ENCODE measurements at regions not wholly inside any gene's neighbourhood (a gene's known extent, or its start where the extent isn't known, plus 50 kb on each side); places are given as distances from the start of the nearest gene placed in this dataset.
"Not testable (repeated sequence)": the region's sequence is repeated elsewhere in the genome, so short reads cannot be mapped to it uniquely, and the experiment has no call there.

DNA sequence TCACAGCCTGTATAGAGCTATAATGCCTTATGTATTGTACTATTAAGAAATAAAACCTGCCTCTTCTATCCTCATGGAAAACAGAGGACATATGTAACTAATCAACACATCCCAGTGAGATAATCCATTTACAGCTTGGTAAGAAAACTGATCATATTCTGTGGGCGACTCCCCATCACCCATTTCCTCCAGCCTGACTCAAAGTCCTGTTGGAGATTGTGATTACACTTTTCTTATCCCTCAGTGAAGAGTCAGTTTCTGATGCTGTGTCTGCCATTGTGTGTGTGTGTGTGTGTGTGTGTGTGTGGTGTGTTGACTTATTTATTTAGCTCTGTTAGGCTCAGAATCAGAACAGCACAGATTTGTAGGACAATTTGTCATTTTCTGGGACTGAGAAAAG lies 212.8 kb downstream of the FGF9 start:
- DNase-seq = no peak

DNA sequence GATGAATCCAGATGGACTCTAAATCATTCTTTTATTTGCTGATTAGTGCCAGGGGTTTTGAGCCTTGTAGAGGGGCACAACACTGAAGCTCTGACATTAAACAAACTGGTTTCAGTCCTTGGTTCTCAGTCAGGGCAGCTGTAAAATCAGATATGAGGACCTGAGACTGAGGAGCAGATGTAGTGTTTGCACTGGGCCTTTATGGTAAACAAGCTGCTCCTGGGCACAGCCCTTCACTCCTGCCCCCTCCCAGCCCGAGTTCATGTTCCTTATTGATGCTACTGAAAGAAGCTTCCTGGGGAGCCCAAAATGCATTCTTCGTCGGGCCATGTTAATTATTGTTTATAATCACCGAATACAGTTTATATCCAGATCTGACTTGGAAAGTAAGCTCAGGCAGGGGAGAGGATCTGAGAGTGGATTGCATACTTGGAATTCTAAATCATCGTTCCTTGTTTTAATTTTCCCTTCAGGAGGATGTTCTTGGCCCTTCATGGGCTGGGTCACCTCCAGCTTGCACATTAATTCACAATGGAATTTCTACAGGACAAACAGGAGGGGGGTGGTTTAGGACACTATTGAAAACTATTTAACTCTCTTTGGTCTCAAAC lies 213.5 kb downstream of the FGF9 start:
- no peak for DNase-seq

- DNase-seq = no peak
Measured at GRCh38 chr13:21884965-21885567, 214.2 kb downstream of the FGF9 start.

DNA sequence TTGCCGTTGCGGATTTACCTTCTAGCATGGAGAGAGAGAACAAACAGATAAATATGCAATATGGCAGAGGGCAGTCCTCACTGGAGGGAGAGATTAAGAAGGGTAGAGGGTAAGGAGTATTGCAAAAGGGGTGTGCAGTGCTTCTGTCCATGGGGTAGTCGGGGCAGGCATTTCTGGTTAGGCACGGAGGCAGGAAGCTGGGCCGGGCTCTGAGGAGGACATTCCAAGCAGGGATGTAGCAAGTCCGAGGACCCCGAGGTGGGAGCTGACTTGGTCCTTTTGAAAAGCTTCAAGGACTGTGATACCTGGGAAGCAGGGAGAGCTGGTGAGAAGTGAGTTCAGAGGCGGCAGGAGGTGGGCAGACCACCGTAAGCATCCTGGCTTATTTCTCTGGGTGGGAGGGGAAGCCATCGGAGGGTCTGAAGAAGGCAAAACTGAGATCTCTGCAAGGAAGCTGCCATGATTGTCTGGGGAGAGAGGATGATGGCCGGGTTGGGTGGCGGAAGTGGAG lies 214.9 kb downstream of the FGF9 start:
- no peak for DNase-seq

DNA sequence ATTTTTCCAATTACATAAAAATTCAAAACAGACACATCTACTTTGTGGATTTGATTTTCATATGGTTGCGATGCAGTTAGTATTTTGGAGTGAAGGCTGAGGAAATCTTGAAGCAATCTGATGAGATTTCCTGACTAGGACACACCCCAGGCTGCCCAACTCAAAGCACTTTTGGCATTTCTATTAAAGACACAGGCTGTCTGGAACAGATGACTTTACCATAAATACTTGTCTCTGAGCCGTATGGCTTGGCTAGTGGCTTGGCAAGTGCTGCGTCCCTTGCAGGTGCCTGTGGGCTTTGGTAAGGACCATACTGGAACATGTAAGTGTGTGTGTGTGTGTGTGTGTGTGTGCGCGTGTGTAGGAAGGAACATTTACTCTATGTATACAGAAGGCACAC lies 218.8 kb downstream of the FGF9 start:
- no peak for DNase-seq

DNA sequence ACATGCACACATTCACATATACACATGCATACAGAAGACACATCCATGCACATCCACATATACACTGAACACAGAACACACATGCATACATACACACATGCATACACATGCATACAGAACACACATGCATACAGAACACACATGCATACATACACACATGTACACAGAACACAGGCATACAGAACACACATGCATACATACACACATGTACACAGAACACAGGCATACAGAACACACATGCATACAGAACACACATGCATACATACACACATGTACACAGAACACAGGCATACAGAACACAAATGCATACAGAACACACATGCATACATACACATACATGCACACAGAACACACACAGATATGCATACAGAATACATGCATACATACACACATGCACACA lies 219.3 kb downstream of the FGF9 start:
- not testable (repeated sequence) for DNase-seq

GRCh38 chr13:21894091-21894490 lies 223.2 kb downstream of the FGF9 start:
- DNase-seq = no peak

DNA sequence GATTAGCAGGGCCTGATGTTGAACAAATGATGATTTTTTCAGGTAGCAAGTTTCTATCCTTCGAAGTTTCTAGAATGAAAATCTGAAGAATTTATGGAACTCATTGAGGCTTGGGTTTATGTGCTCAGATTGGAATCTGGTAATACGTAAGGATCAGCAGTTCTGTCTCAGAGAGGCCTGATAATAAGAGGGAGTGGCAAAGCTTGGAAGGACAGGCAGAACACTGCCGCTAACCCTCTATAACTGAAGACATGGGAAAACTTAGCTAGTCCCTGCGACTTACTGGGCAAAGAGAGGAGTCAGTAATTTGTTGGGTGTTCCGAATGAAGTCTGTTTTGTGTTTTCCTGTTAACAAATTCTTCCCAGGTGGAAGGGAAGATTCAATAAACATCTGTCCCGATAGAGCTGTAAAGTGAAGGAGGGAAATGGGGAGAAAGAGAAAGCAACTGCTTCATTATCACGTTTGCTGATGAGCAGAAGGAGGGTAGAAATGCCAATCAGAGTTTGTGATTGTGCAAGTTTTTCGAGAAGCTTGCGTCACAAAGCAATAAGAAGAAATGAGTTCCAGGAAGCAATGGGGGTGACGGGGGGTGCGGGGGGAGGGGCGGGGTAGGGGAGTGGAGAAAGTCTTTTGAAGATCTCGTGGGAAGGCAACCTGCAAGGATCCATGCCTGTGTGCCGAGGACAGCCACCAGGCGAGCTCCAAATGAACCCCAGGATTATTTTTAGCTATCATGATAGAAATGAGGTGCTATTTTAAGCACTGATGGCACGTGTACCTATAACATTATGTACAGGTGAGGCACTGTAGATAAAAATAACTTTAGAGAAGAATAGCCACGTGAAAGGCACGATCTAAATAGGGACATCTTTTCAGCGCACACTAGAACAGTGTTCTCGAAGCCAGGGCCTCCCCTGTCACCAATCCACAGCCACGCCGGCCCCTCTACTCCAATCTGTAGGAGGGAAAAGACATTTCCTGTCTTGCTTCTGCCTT lies 224.1 kb downstream of the FGF9 start:
- no peak for DNase-seq

- no peak for DNase-seq
Measured at GRCh38 chr13:21895779-21896178, 224.9 kb downstream of the FGF9 start.

DNA sequence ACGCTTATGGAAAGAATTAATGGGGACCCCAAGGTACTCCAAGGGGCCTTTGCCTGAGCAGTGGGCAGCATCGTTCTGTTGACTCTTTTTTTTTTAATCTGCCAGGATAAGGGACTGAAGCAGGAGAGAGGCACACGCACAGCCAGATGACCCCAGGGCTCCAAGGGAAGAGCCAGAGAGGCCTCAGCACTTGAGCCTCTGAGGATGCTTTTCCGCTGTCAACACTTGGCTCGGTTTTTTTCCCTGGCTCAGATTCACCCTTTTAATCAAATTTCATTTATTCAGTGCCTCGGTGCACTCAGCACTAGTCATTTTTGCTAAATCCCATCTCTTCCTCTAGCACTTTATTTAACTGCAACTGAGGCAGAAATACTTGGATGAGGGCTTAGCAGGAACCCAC lies 226.3 kb downstream of the FGF9 start:
- DNase-seq = no peak

DNA sequence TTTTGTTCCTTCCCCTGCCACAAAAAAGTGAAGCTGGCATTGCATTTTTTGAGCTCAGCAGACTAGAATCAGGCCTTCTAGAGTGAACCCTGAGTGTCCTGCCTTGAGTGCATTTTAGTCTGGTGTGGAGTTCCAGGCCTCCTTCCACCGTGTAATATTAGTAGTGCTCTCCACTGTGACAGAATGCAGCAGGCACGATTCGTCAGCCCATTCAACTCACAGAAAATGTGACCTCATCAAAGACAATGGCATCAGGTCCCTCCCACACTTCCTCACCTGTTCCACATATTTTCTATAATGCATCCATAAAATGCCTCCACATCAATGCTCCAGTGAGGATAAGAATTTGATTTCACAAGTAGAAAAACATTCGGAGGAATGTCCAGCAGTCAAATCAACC lies 227.6 kb downstream of the FGF9 start:
- no peak for DNase-seq

- no peak for DNase-seq
Measured at GRCh38 chr13:21898945-21899344, 228.1 kb downstream of the FGF9 start.

DNA sequence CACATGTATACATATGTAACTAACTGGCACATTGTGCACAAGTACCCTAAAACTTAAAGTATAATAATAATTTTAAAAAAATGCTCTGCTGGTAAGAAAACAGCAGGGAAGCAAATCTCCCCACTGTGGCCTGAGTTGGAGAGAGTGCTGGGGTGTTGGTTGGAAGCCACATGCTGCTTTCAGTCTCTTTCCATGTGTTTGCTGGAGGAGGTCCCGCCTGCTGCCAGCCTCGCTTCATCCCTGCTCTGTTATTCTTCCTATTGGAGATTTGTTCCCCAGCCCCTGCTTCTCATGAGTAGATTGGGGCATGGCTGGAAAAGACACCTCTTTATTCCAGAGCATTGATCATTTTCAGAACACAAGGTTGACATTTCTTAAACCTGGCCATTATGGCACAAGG lies 230.5 kb downstream of the FGF9 start:
- no peak for DNase-seq

GRCh38 chr13:21901811-21902708 lies 231.2 kb downstream of the FGF9 start:
- no peak for DNase-seq

- no peak for DNase-seq
Measured at GRCh38 chr13:21902709-21903098, 231.8 kb downstream of the FGF9 start.

GRCh38 chr13:21905486-21905885 lies 234.6 kb downstream of the FGF9 start:
- no peak for DNase-seq

DNA sequence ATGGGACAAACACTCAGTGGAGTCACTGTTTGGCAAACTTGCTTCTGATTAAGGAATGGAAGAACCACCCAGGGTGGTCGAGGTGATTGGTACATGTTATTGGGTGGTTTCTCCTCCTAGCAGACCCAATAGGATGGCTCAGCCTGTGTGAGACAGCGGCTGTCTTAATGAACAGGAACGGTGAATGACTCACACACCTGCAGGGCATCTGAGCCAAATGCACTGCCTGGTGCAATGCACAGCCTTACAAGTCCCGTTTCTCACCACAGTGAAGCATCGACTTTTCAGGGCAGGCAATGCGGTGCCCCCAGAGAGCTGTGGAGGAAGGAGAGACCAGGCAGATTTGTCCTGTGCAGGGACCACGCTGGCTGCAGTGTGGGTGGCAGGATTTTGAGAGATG lies 238.5 kb downstream of the FGF9 start:
- DNase-seq = no peak

- no peak for DNase-seq
Measured at GRCh38 chr13:21910546-21910945, 239.7 kb downstream of the FGF9 start.

- DNase-seq = no peak
Measured at GRCh38 chr13:21911646-21912298, 240.9 kb downstream of the FGF9 start.

- no peak for DNase-seq
Measured at GRCh38 chr13:21913010-21913409, 242.1 kb downstream of the FGF9 start.

GRCh38 chr13:21917086-21918015 lies 246.5 kb downstream of the FGF9 start:
- DNase-seq = no peak
